Hepatocyte (in vitro differentiated cells): ENCODE measurements at regions not wholly inside any gene's neighbourhood (a gene's known extent, or its start where the extent isn't known, plus 50 kb on each side); places are given as distances from the start of the nearest gene placed in this dataset.

Experiments used
- DNase-seq: peaks from one replicate; pipeline ENCODE4 v3.0.0-alpha.2; 2016; ENCODE audit warnings: low spot score
- H2AFZ ChIP-seq: fragments of 200-600 bp; sonication (generic); 2 replicates; pipeline ENCODE4 v1.6.0; 2016; ENCODE audit warnings: antibody characterized with exemption, mild to moderate bottlenecking
- H3K27ac ChIP-seq: fragments of 200-600 bp; sonication (generic); 2 replicates; pipeline ENCODE4 v1.5.1; 2016; ENCODE audit warnings: mild to moderate bottlenecking
- H3K27me3 ChIP-seq: fragments of 200-600 bp; sonication (generic); 2 replicates; pipeline ENCODE4 v1.6.1; 2016
- H3K36me3 ChIP-seq: fragments of 200-600 bp; sonication (generic); replicated peaks from 2 replicates; pipeline ENCODE4 v1.5.1; 2016; ENCODE audit warnings: low read depth; ENCODE audit not compliant: insufficient read depth
- H3K4me1 ChIP-seq: fragments of 200-600 bp; sonication (generic); 2 replicates; pipeline ENCODE4 v1.5.1; 2016; ENCODE audit warnings: mild to moderate bottlenecking, moderate library complexity; ENCODE audit not compliant: insufficient read depth
- H3K4me2 ChIP-seq: fragments of 200-600 bp; sonication (generic); 2 replicates; pipeline ENCODE4 v1.6.0; 2016
- H3K4me3 ChIP-seq: fragments of 200-600 bp; sonication (generic); 2 replicates; pipeline ENCODE4 v1.5.1; 2016; ENCODE audit warnings: mild to moderate bottlenecking
- H3K79me2 ChIP-seq: fragments of 200-600 bp; sonication (generic); 2 replicates; pipeline ENCODE4 v1.6.0; 2017; ENCODE audit warnings: mild to moderate bottlenecking
- H3K9me2 ChIP-seq: fragments of 200-600 bp; sonication (generic); replicated peaks from 2 replicates; pipeline ENCODE4 v1.6.0; 2017; ENCODE audit warnings: mild to moderate bottlenecking; ENCODE audit not compliant: insufficient read depth
- H3K9me3 ChIP-seq: fragments of 200-600 bp; sonication (generic); 2 replicates; pipeline ENCODE4 v1.5.1; 2016; ENCODE audit warnings: low read depth, mild to moderate bottlenecking
- H4K20me1 ChIP-seq: fragments of 200-600 bp; sonication (generic); 2 replicates; pipeline ENCODE4 v1.6.0; 2016; ENCODE audit warnings: mild to moderate bottlenecking; ENCODE audit not compliant: insufficient read depth, poor library complexity, severe bottlenecking
- CTCF ChIP-seq: fragments of 200-600 bp; sonication (generic); IDR thresholded peaks from 2 replicates; pipeline ENCODE4 v1.5.1; 2016; ENCODE audit warnings: antibody characterized with exemption, mild to moderate bottlenecking; ENCODE audit not compliant: poor library complexity
- EZH2 ChIP-seq: fragments of 200-600 bp; sonication (generic); IDR thresholded peaks from 2 replicates; pipeline ENCODE4 v1.6.1; 2016; ENCODE audit warnings: antibody characterized with exemption, mild to moderate bottlenecking, borderline replicate concordance
- EZH2phosphoT487 ChIP-seq: fragments of 200-600 bp; sonication (generic); IDR thresholded peaks from one replicate; pipeline ENCODE4 v1.6.1; 2018; ENCODE audit warnings: antibody characterized with exemption, mild to moderate bottlenecking, low read depth, moderate library complexity; ENCODE audit not compliant: unreplicated experiment, severe bottlenecking
- WGBS: methylation state at CpG from one replicate; pipeline ENCODE4 v1.1.6; 2016; ENCODE audit warnings: low lambda C conversion rate; ENCODE audit errors: missing lambda C conversion rate; 5-methylcytosine and 5-hydroxymethylcytosine counted together

- WGBS = 87% methylated on average over 5 of the region's 5 CpGs
- no peaks in the 10 kb centered on the region for H3K4me1 ChIP-seq
- H3K9me2 ChIP-seq = no peaks in the 10 kb centered on the region
- no peak overlapping the region for H3K27ac ChIP-seq
- H3K4me3 ChIP-seq = no peak overlapping the region
- H3K9me3 ChIP-seq = no peaks in the 10 kb centered on the region
- H2AFZ ChIP-seq = no peak overlapping the region
- no peaks in the 10 kb centered on the region for H3K27me3 ChIP-seq
- H3K4me2 ChIP-seq = no peak overlapping the region
- H3K79me2 ChIP-seq = no peaks in the 10 kb centered on the region
- H3K36me3 ChIP-seq = no peaks in the 10 kb centered on the region
- DNase-seq = no peak
- no peak for TF ChIP-seq EZH2
- TF ChIP-seq EZH2phosphoT487 = no peak
- TF ChIP-seq CTCF = no peak
- no peaks in the 10 kb centered on the region for H4K20me1 ChIP-seq
Observed at GRCh38 chr9:99399474-99399873, 177.4 kb downstream of the SEC61B start.

DNA sequence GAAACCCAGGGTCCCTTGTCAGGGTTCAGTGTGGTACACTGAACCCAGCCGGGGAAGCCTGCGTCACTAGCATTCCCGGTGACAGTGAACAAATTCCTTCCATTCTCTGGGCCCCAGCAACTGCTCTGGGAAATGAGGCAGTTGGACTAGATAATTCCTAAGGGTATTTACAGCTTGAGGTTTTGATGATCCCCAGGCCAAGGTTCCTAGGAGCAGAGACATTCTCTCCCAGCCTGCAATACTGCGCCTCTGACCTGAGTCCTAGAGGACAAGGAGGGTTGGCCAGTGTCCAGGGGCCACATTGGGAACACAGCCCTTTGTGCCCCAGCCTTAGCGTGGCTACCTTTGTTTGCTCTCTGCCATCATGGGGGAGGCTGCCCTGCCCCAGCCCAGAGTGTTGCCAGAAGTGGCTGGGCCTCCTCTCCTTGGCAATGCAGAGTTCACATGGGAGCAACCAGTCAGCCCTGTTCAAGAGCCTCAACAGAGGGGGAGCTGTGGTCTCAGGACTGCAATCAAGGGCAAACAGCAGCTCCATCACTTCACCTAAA, 178.2 kb downstream of the SEC61B start:
- no peaks in the 10 kb centered on the region for H3K79me2 ChIP-seq
- no peak overlapping the region for H2AFZ ChIP-seq
- H3K4me3 ChIP-seq = no peak overlapping the region
- H4K20me1 ChIP-seq = no peaks in the 10 kb centered on the region
- 60% methylated on average over 5 of the region's 5 CpGs for WGBS
- no peak overlapping the region for H3K27ac ChIP-seq
- no peak overlapping the region for H3K4me2 ChIP-seq
- H3K9me2 ChIP-seq = no peaks in the 10 kb centered on the region
- H3K27me3 ChIP-seq = no peaks in the 10 kb centered on the region
- H3K9me3 ChIP-seq = no peaks in the 10 kb centered on the region
- TF ChIP-seq EZH2 (no peak), CTCF (no peak), EZH2phosphoT487 (no peak)
- peak; percentile 16 for DNase-seq
- H3K36me3 ChIP-seq = no peaks in the 10 kb centered on the region
- no peaks in the 10 kb centered on the region for H3K4me1 ChIP-seq

- Histone ChIP-seq H2AFZ (no peak overlapping the region), H3K4me3 (no peak overlapping the region), H3K4me1 (no peaks in the 10 kb centered on the region), H3K4me2 (no peak overlapping the region), H3K27ac (no peak overlapping the region), H3K9me3 (no peaks in the 10 kb centered on the region), H4K20me1 (no peaks in the 10 kb centered on the region), H3K79me2 (no peaks in the 10 kb centered on the region), H3K9me2 (no peaks in the 10 kb centered on the region), H3K27me3 (no peaks in the 10 kb centered on the region), H3K36me3 (no peaks in the 10 kb centered on the region)
- TF ChIP-seq EZH2phosphoT487 (no peak), CTCF (no peak), EZH2 (no peak)
- WGBS = 86% methylated on average over 3 of the region's 3 CpGs
- no peak for DNase-seq
Observed at GRCh38 chr9:99401680-99402504, 179.8 kb downstream of the SEC61B start.
